ENCODE measurements at regions not wholly inside any gene's neighbourhood (a gene's known extent, or its start where the extent isn't known, plus 50 kb on each side); places are given as distances from the start of the nearest gene placed in this dataset.
"Not testable (repeated sequence)": the region's sequence is repeated elsewhere in the genome, so short reads cannot be mapped to it uniquely, and the experiment has no call there.

DNA sequence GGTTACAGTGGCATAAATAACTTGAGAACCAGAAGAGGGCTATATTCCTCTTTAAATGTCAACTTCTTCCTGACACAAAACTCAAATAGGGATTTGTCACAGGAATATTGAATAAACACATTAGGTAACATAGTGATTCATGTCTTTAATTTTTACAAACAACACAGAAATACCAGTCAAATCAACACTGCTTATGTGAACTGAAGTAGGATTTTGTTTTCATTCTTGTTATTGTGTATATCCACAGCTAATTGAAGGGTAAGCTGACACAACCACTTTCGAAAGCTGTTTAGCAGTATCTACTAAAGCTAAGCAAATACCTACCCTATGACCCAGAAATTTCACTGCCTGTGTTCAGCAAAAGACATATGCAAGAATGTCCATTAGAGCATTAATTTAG, 120.4 kb upstream of the EOLA2 start:
- no peak for DNase-seq

DNA sequence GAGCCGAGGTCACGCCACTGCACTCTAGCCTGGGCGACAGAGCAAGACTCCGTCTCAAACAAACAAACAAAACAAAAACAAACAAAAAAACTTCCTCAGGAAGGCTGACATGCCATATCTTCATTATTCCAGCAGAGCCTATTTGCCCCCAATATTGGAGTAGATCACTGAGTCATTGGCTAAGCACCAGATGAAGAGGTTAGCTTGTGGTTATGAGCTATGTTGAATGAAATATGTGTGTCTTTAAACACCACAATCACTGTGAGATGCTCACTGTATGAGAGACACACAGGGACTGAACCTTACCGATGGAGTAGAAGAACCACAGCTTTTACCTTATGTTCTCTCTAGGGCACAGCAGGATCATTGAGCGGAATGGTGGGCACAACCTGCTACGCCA, 122.1 kb upstream of the EOLA2 start:
- no peak for DNase-seq

DNA sequence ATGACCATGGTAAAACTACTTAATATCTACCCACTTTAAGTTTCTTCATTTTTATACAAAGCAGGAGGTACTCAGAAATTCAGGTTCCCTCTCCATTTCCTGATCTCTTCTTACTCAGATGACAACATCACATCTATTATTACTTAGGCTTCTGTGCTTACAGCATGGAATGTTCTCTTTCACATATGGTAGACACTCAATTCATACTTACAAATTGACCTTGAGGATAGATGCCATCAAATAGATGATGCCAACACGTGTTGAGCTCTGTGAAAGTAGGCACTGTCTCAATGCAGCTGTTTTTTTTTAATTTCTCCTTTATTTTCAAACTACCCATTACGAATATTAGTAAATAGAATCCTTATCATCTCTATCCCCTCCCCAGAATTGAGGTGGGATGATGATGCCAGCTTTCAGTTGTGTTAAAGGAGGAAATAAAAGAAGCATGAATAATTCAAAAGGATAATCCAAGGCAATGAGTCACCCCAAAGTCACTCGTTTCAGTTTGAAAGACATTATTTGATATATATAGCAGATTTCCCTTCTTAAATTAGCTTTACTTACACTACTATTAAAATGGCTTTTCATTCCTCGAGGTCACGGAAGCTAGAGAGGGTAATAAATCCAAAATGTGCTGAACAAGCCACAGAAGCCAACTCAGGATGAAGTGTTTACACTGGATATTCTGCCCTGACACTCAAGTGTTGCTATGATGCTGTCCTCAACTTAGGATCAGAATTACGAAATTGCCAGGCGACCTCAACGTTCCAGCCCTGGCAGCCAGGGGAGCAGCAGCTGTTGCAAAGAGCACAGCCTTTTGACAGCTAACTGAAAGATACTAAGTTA, 124.2 kb upstream of the EOLA2 start:
- no peak for DNase-seq

DNA sequence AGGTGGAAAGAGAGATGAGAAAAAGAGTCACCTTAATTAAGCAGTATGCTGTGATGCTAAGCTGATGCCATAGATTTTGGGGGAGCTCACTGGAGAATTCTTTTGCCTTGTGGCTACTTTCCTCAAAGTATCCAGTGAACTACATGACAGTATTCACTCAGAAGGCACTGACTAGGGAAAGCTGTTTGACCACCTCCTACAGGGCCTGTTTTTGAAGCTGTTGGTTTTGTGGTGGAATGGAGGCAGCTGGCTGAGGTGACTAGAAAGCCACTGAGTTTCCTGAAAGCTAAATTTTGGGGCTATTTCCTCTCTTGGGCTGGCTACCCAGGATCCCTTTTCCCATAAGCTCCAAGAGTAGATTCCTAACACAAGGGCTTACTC, 124.8 kb upstream of the EOLA2 start:
- DNase-seq: no peak

DNA sequence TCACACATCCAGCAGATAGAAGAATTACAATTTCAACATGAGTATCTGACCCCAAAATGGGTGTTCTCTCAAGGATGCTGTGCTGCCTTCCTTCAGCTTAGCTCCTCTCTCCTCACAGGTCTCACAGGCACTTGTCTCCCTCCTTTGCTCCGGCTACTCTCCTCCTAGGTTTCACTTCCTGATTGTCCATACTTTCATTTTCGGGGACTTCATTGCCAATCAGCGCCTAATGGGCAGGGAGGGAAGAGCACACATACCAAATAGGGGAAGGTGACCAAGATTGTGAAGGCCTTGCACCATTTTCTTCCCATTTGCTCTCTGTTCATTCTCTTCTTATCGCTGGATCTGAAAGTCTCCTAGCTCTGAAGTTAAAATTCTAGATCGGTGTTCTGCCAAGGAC, 125.4 kb upstream of the EOLA2 start:
- no peak for DNase-seq

DNA sequence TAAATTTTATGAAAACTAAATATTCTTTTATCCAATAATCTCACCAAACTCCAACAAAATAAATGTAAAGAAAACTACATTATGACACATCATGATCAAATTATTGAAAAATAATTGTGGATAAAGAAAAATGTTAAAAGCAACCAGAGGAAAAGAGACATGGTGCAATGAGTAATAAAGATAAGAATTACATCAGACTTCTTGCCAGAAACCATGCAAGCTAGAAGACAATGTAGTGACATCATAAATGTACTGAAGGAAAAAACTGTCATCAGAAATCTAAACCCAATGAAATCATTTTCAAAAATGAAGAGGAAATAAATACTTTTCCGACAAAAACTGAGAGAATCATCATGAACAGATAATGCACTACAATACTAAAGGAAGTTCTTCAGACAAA, 135.9 kb upstream of the EOLA2 start:
- no peak for DNase-seq

DNA sequence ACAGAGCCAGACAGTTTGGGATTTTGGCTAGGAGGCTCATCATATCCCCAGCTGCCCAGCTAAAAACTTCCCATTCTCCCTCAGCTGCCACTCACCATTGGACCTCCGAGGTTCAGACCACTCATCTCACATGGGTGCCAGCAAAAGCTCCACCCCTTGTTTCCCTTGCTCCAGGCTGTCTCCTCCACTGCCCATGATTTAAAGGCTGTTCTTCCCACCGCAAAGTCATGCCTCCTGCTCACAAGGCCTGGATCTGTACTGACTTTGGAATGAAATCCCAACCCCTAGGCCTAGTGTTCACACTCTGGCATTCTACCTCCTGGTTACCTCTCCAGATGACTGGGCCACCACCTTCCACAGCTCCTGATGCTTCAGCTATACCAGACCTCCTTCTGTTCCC, 142.2 kb upstream of the EOLA2 start:
- DNase-seq: no peak

DNA sequence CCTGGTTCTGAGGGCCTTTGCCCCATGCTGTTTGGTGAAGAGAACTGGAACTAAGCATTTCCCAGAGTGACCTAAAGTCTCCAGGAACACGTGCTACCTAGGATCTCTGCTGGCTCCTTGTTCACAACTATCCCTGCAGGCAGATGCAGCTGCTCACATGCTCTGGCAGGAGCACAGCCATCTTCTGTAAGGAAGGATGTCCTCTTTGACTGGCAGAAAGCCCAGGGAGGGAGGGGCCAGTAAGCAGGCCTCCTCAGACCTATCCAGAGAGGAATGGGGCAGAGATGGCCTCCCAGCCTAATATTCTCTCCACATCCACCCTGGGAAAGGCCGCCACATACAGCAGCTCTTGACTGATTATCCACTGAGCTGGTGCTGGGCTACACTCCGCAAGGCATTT, 142.8 kb upstream of the EOLA2 start:
- DNase-seq: no peak

DNA sequence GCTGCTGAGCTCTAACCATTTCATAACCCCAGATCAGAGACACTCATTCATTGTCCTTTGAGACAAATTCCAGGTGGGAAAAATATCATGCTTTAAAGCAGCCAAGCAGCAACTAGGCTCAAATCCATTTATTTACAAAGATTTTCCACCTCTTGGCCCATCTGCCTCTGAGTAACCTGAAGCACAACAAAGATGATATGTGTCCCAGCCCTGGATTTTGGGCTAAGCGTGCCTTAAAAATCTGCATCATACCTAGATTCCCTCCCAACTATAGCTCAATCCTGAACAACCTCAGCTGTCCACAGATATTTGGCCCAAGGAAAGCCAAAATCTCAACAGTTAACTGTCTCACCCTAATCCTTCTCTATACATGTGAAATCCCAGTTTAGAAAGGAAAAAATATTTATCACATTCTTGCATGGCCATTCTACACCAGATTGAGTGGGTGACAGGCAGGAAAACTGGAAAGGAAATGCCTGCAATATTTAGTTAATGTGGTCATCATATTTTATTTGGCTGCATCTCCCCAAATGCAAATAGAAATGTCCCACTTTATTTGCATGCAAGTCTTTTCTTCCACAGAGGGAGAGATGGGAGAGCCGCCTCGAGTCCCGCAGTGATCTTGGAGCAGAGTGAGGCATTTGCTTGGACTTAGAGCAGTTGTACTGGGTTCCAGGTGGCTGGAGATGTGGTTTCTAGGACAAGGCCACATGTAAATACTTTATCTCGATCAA, 146.4 kb upstream of the EOLA2 start:
- no peak for DNase-seq

DNA sequence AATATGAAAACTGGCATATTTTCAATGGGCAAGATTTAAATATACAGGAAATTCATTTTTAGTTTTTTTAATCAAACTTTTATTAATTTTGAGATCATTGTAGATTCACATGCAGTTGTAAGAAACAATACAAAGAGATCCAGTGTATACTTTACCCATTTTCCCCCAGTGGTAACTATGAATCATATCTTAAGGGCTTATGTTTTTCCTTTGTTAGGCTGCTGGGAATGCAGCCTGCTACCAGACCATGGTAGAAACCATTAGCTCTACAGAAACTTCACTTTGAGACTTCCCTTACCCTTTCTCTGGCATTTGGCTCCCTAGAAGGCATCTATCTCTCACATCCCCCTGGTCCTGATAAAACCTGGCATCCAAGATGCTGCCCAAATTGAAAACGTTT, 147.6 kb upstream of the EOLA2 start:
- no peak for DNase-seq

DNA sequence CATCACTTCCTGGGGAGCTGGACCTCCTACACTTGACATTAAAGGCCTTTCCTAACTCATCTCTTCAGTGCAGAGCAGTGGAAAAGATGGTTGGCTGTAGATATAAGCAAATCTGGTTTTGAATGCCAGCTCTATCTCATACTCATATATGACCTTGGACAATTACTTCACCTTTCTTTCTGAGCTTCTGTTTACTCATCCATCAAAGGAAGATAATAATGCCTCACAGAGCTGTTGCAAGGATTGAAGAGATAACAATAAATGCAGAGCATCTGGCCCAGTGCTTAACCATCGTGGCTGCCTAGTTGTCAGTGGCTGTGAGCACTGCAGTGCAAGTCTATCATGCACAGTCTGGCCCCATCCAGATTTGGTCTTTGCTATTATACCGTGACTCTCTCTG, 148.1 kb upstream of the EOLA2 start:
- DNase-seq: no peak

DNA sequence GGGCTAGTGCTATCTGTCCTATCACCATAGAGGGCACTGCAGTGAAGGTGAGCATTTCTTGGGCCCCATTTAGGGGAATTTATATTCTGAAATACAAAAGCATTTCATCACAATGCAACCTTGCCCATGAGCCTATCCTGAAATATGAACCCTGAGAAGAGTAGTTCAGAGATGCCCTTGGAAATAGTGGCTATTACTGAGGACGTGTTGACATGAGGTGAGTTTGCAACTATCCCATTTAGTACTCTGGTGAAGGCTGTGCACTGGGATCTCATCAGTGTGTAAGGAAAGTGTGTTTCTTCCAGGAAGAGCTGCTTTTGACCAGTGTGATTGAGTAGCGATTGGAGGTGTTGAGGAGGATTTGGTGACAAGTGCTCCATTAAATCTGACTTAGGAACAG, 149.3 kb upstream of the EOLA2 start:
- DNase-seq: no peak

DNA sequence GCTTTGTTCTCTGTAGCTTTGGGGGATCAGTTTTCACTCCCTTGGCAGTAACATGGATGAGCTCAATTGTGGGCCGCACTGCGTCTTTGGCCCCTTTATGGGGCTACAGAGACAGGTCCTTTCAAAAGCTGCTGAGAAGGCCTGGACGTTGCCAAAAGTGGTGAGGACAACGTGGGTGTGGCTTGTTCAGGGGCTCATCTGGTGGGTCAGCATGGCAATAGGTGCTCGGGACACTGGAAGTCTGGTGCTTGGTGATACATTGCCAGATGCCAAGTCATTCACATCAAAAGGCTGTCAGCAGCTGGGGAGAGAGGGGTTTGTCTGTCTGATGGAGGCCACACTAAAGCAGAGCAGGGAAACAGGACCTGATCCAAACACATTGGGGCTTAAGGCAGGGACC, 149.8 kb upstream of the EOLA2 start:
- DNase-seq: no peak

DNA sequence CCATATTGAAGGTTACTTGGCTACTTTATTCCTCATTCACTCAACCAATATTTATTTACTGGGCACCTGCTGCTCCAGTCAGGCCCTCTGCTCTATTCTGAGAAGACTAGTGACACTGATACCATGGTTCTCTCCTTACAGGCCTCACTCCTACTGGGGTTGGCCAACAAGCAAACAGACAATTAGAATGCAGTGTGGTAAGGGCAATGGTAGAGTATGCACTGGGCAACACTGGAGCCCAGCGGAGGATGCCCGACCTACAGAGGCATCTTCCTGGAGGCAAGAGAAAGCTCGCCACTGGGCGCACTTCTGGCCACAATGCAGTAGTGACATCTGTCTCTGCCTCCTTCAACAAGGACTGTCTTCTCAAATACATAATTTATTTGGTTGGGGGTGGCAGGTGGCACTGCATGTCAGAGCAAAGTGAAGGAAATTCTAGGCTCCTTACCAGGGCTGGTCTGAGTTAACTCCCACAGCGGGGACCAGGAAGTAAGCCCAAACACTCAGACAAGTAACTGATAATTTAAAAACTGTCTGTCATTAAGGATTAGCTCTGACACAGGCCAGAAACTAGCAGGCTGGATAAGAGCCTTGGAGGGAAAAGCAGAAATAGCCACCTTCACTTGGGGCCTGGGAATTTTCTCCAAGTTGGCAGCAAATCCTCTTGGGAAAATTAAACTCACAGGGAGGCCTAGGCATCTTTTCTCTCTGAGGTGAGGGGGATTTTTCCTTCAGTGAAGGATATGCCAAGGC, 150.7 kb upstream of the EOLA2 start:
- no peak for DNase-seq

DNA sequence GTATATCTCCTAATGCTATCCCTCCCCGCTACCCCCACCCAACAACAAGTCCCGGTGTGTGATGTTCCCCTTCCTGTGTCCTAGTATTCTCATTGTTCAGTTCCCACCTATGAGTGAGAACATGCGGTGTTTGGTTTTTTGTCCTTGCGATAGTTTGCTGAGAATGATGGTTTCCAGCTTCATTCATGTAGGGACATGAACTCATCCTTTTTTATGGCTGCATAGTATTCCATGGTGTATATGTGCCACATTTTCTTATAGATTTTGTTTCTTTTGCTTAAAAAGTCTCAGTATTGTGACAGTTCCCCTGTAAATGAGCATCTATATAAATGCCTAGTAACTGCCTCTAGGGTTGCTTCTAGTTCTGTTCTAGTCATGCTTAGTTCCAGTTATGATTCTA, 153.0 kb upstream of the EOLA2 start:
- DNase-seq: not testable (repeated sequence)

DNA sequence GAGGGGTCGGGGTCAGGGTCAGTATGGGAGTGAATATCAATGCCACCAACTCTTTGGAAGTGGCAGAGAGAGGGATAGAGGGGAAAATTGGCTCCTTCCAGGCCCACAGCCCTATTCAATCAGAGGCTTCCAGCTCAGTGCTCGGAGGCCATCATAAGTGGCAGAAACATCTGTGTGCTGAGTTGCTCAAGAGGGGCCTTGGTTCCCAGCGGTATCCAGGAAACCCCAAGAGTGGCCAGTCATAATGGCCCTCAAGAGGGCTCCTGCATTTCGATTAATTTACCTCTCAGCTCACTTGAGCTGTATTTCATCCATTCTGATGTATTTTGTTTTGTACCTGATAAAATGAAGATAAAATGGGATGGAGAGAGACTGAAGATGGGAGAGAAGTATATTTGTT, 154.3 kb upstream of the EOLA2 start:
- no peak for DNase-seq

DNA sequence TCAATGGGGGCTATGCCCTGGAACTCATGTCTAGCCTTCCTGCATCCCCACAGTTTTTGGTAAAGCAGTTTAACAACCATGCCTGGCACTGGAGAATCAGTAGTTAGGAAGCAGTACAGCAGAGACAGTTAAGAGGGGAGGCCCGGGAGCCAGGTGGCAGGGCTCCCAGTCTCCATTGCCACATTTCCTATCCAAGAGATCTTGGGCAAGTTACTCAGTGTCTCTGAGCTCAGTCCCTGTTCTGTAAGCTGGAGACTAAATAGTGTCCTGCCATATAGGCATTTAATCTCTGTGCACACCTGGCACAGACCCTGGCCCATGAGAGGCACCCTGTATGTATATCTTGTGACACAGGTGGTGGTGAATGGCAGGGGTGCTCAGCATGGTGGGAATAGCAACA, 156.1 kb upstream of the EOLA2 start:
- no peak for DNase-seq

DNA sequence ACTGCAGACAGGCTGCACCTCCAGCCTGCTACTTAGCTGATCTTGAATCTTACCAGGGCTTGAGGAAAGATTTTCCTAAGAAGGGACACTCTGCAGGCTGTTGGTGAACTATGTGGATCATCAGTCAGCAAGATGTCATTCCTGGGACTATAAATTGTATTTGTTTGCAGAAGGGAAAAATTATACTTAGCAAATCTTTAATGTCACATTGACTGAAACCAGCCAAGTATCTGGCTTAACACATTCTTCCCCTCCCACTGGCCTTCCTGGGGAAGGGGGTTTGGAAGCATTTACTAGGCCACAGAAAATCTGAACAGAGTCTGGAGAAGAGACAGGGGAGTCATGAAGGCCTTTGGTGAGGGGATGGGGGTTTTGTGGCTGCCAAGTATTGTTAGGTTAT, 156.7 kb upstream of the EOLA2 start:
- no peak for DNase-seq

DNA sequence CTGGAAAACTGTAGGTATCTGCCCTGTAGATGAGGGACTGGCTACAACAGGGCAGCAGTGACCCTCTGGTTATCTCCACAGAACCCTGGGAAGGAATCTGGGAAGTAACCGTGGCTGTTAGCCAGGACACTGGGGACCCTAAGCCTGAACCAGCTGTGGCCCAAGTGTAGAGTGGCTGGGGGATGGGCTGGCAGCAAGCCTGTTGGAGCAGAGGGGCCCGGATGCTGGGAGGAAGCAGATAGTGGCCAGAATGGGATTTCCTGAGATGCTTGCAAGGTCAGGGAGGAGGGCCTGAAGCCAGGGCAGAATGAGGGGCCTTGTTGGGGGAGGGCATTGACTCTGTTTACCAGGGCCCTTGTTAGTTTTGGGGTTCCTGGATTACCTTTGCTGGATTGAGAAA, 161.0 kb upstream of the EOLA2 start:
- DNase-seq: no peak

DNA sequence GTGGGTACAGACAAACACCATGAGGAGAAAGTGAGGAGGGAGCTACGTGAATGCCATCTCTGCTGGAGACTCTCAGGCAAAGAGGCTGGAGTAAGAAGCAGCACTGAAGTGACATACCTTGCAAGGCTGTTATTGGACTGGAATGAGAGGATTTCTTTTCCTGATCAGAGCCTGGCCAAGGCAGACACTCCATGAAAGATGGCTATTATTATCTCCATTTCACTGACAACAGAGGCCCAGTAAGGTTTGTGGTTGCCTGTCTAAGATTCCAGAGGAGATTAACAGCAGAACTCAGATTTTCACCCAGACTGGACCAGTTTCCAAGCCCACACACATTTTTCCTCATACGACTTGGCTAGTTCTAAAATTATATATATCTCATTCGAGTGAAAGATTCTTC, 162.0 kb upstream of the EOLA2 start:
- DNase-seq: no peak

DNA sequence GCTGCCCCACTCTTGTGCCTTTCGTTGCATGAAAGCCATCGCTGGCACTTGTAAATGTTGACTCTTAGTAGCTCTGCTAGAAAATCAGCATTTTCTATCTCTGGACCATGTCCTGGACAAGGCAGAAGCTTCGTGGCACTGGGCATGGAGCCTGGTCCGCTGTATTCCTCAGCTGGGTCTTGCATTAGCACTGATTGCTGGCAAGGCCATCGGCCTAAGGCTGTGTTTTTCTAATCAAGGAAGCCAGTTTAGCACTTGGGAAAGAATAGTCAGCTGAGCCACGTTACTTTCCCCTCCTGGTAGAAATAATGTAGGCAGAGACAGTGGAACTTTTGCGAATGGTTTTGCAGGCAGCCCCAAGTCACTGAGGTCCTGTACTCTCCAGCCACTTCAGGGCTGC, 180.2 kb upstream of the EOLA2 start:
- no peak for DNase-seq

DNA sequence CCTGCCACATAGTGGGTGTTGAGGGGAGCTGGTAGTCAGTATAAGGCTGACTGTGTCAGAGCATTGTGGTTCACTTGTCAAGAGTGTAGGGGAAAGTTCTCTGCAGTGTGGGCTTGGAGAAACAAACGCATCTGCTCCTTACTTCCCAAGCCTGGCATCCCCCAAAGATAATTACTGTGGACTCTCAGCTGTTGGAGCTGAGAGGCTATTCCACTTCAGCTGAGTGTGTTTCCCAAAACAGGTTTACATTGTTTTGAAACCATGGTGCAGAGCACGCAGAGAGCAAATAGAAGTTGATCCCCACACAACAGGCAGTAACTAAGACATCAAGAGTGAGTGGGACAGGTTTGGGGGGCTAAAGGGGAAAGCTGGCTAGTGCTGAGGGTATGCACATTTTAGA, 181.0 kb upstream of the EOLA2 start:
- DNase-seq: no peak

DNA sequence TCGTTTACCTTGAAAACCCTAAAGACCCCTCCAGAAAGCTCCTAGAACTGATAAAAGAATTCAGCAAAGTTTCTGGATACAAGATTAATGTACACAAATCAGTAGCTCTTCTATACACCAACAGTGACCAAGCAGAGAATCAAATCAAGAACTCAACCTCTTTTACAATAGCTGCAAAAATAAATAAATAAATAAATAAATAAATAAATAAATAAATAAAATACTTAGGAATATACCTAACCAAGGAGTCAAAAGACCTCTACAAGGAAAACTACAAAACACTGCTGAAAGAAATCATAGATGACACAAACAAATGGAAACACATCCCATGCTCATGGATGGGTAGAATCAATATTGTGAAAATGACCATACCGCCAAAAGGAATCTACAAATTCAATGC, 186.8 kb upstream of the EOLA2 start:
- not testable (repeated sequence) for DNase-seq

DNA sequence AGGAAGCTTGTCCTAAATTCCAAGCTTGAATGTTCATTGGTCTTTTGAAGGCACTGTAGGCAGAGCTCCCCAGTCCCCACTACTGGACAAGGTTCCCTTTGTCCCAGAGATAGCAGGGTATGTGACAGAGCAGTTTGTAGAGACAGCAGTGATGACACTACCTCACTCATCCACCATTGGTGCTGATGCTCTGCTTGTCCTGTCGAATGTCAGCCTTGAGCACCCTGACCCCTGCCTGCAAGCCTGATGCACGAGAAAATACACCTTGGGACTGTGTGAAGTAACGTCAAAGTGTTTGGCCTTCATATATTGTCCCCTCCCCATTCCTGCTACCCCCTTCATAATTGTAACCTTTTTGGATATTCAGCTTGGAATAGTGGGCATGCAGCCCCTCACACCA, 188.9 kb upstream of the EOLA2 start:
- DNase-seq: no peak
